HL-60 (cell line): ENCODE measurements at regions not wholly inside any gene's neighbourhood (a gene's known extent, or its start where the extent isn't known, plus 50 kb on each side); places are given as distances from the start of the nearest gene placed in this dataset.

Source experiments
- DNase-seq, 2 experiments: peaks; one replicate each; pipeline ENCODE4 v3.0.0-alpha.2; 2010 to 2020; ENCODE audit warnings: low read depth in 1 of 2, low spot score in 1 of 2
- H3K27ac ChIP-seq: fragments of 250-450 bp; sonication (Bioruptor Pico); replicated peaks from 2 replicates; pipeline ENCODE4 v1.5.1; 2020; ENCODE audit warnings: mild to moderate bottlenecking, moderate library complexity
- H3K27me3 ChIP-seq: fragments of 250-450 bp; sonication (Bioruptor Pico); 2 replicates; pipeline ENCODE4 v1.5.1; 2021; ENCODE audit warnings: mild to moderate bottlenecking, moderate library complexity; ENCODE audit not compliant: insufficient read depth, poor library complexity, severe bottlenecking
- H3K4me3 ChIP-seq: replicated peaks from 2 replicates; pipeline ENCODE4 v1.5.1; 2011; ENCODE audit warnings: mild to moderate bottlenecking, control low read depth, low read length; ENCODE audit not compliant: insufficient read depth
- CTCF ChIP-seq: IDR thresholded peaks from one replicate; pipeline ENCODE4 v1.5.1; 2011; ENCODE audit warnings: low read length, control low read depth, inconsistent platforms; ENCODE audit not compliant: insufficient read depth
- GABPA ChIP-seq: IDR thresholded peaks from 2 replicates; pipeline ENCODE4 v1.6.1; 2012; ENCODE audit warnings: low read depth
- POLR2AphosphoS5 ChIP-seq: IDR thresholded peaks from 2 replicates; pipeline ENCODE4 v1.6.1; 2012; ENCODE audit warnings: low read depth
- REST ChIP-seq: IDR thresholded peaks from 2 replicates; pipeline ENCODE4 v1.6.1; 2012; ENCODE audit warnings: low read depth; ENCODE audit not compliant: insufficient replicate concordance
- SPI1 ChIP-seq: IDR thresholded peaks from 2 replicates; pipeline ENCODE4 v1.6.1; 2012; ENCODE audit warnings: low read depth, mild to moderate bottlenecking, borderline replicate concordance

- Histone ChIP-seq H3K27me3 (no peaks in the 10 kb centered on the region), H3K4me3 (no peak overlapping the region), H3K27ac (no peak overlapping the region)
- TF ChIP-seq GABPA: no peak
- no peak for TF ChIP-seq CTCF
- TF ChIP-seq SPI1: no peak
- TF ChIP-seq REST: no peak
- TF ChIP-seq POLR2AphosphoS5: no peak
- no peak for DNase-seq
Observed at GRCh38 chr16:6571044-6571443, 761.6 kb upstream of the RBFOX1 start.

GRCh38 chr16:6570530-6570929, 762.1 kb upstream of the RBFOX1 start:
- Histone ChIP-seq H3K27ac (no peak overlapping the region), H3K4me3 (no peak overlapping the region), H3K27me3 (no peaks in the 10 kb centered on the region)
- TF ChIP-seq POLR2AphosphoS5 (no peak), SPI1 (no peak), REST (no peak), GABPA (no peak), CTCF (no peak)
- no peak for DNase-seq

GRCh38 chr16:6562986-6563385, 769.7 kb upstream of the RBFOX1 start:
- Histone ChIP-seq H3K27ac (no peak overlapping the region), H3K4me3 (no peak overlapping the region), H3K27me3 (no peaks in the 10 kb centered on the region)
- TF ChIP-seq GABPA (no peak), POLR2AphosphoS5 (no peak), SPI1 (no peak), REST (no peak), CTCF (no peak)
- DNase-seq: no peak
